ENCODE measurements at regions not wholly inside any gene's neighbourhood (a gene's known extent, or its start where the extent isn't known, plus 50 kb on each side); places are given as distances from the start of the nearest gene placed in this dataset.

- Histone ChIP-seq H3K27ac (no peak overlapping the region), H3K27me3 (no peaks in the 10 kb centered on the region), H2AFZ (replicated peaks) (no peak overlapping the region), H3K79me2 (ENCODE audit: low read depth) (no peaks in the 10 kb centered on the region), H4K20me1 (ENCODE audit: low read depth) (no peaks in the 10 kb centered on the region), H3K4me1 (no peaks in the 10 kb centered on the region), H3K9ac (no peak overlapping the region), H3K4me3 (no peak overlapping the region), H3K9me3 (ENCODE audit: low read depth) (no peaks in the 10 kb centered on the region), H3K36me3 (no peaks in the 10 kb centered on the region), H3F3A (ENCODE audit: low read depth) (no peaks in the 10 kb centered on the region), H3K4me2 (no peak overlapping the region)
- no peaks in the 10 kb centered on the region for H3K4me1 Mint-ChIP-seq
- no peaks in the 10 kb centered on the region for H3K36me3 Mint-ChIP-seq
- peaks cover 2% of the 10 kb centered on the region for H3K27me3 Mint-ChIP-seq (ENCODE audit: insufficient read depth, low read depth)
- DNase-seq (ENCODE audit: low spot score), result no peak
- H3K27ac Mint-ChIP-seq, result no peak overlapping the region
- no peak overlapping the region for H3K4me3 Mint-ChIP-seq
- H3K9me3 Mint-ChIP-seq, result peaks cover 3% of the 10 kb centered on the region
- TF ChIP-seq EZH2phosphoT487 (IDR thresholded peaks at IDR 0.05) (no peak), CTCF (IDR thresholded peaks at IDR 0.05) (no peak), EZH2 (IDR thresholded peaks at IDR 0.05) (no peak)
These were observed 353.2 kb downstream of the FLRT2 start for GRCh38 chr14:85883101-85883500.

GRCh38 chr14:85881935-85882334 lies 352.0 kb downstream of the FLRT2 start:
- peaks cover 3% of the 10 kb centered on the region for H3K9me3 Mint-ChIP-seq
- H3K4me2 ChIP-seq, result no peak overlapping the region
- no peak for DNase-seq (ENCODE audit: low spot score)

GRCh38 chr14:85878874-85879273 lies 348.9 kb downstream of the FLRT2 start:
- peaks cover 2% of the 10 kb centered on the region for H3K27me3 Mint-ChIP-seq (ENCODE audit: insufficient read depth, low read depth)

More at GRCh38 chr14:85881935-85882334, 352.0 kb downstream of the FLRT2 start:
- Histone ChIP-seq H3K9ac (no peak overlapping the region), H4K20me1 (ENCODE audit: low read depth) (no peaks in the 10 kb centered on the region), H3F3A (ENCODE audit: low read depth) (no peaks in the 10 kb centered on the region), H3K27ac (no peak overlapping the region), H3K4me1 (no peaks in the 10 kb centered on the region), H3K36me3 (no peaks in the 10 kb centered on the region), H3K27me3 (no peaks in the 10 kb centered on the region), H3K9me3 (ENCODE audit: low read depth) (no peaks in the 10 kb centered on the region), H2AFZ (replicated peaks) (peak overlapping the region; percentile 89), H3K79me2 (ENCODE audit: low read depth) (no peaks in the 10 kb centered on the region), H3K4me3 (no peak overlapping the region)
- Mint-ChIP-seq H3K27ac (no peak overlapping the region), H3K36me3 (no peaks in the 10 kb centered on the region), H3K4me1 (no peaks in the 10 kb centered on the region), H3K27me3 (ENCODE audit: insufficient read depth, low read depth) (peaks cover 2% of the 10 kb centered on the region), H3K4me3 (no peak overlapping the region)
- TF ChIP-seq EZH2phosphoT487 (IDR thresholded peaks at IDR 0.05) (no peak), EZH2 (IDR thresholded peaks at IDR 0.05) (no peak), CTCF (IDR thresholded peaks at IDR 0.05) (no peak)

More at GRCh38 chr14:85878874-85879273, 348.9 kb downstream of the FLRT2 start:
- Mint-ChIP-seq H3K27ac (no peak overlapping the region), H3K4me1 (no peaks in the 10 kb centered on the region), H3K9me3 (no peaks in the 10 kb centered on the region), H3K4me3 (no peak overlapping the region), H3K36me3 (no peaks in the 10 kb centered on the region)
- no peaks in the 10 kb centered on the region for H3K9me3 ChIP-seq (ENCODE audit: low read depth)
- no peaks in the 10 kb centered on the region for H3K36me3 ChIP-seq
- peaks cover 1% of the 10 kb centered on the region for H3F3A ChIP-seq (ENCODE audit: low read depth)
- H3K27me3 ChIP-seq, result no peaks in the 10 kb centered on the region
- no peak overlapping the region for H3K27ac ChIP-seq
- no peak overlapping the region for H3K4me2 ChIP-seq
- H3K79me2 ChIP-seq (ENCODE audit: low read depth), result no peaks in the 10 kb centered on the region
- no peak for TF ChIP-seq CTCF (IDR thresholded peaks at IDR 0.05)
- TF ChIP-seq EZH2 (IDR thresholded peaks at IDR 0.05), result no peak
- no peak for TF ChIP-seq EZH2phosphoT487 (IDR thresholded peaks at IDR 0.05)
- H3K4me1 ChIP-seq, result peaks cover 12% of the 10 kb centered on the region
- no peak overlapping the region for H3K9ac ChIP-seq
- no peak overlapping the region for H3K4me3 ChIP-seq
- DNase-seq (ENCODE audit: low spot score), result no peak
- H4K20me1 ChIP-seq (ENCODE audit: low read depth), result no peaks in the 10 kb centered on the region
- no peak overlapping the region for H2AFZ ChIP-seq (replicated peaks)

Data from neural progenitor cell (in vitro differentiated cells).